ENCODE measurements at regions not wholly inside any gene's neighbourhood (a gene's known extent, or its start where the extent isn't known, plus 50 kb on each side); places are given as distances from the start of the nearest gene placed in this dataset.
A peak's percentile ranks its signal among the peaks of the same experiment; 100 is the strongest.

- no peak overlapping the region for H3K27ac ChIP-seq
- no peak for DNase-seq (ENCODE audit: low spot score)
- H3K4me3 ChIP-seq = no peak overlapping the region
- TF ChIP-seq, protein P1, sequence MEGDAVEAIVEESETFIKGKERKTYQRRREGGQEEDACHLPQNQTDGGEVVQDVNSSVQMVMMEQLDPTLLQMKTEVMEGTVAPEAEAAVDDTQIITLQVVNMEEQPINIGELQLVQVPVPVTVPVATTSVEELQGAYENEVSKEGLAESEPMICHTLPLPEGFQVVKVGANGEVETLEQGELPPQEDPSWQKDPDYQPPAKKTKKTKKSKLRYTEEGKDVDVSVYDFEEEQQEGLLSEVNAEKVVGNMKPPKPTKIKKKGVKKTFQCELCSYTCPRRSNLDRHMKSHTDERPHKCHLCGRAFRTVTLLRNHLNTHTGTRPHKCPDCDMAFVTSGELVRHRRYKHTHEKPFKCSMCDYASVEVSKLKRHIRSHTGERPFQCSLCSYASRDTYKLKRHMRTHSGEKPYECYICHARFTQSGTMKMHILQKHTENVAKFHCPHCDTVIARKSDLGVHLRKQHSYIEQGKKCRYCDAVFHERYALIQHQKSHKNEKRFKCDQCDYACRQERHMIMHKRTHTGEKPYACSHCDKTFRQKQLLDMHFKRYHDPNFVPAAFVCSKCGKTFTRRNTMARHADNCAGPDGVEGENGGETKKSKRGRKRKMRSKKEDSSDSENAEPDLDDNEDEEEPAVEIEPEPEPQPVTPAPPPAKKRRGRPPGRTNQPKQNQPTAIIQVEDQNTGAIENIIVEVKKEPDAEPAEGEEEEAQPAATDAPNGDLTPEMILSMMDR (IDR thresholded peaks at IDR 0.05) = no peak
These were observed 74.5 kb downstream of the ZIC5 start for GRCh38 chr13:99897076-99897440.

GRCh38 chr13:99896369-99897075, 75.0 kb downstream of the ZIC5 start:
- TF ChIP-seq, protein P1 (IDR thresholded peaks at IDR 0.05) = no peak
- Histone ChIP-seq H3K4me3 (peak overlapping the region; percentile 68), H3K27ac (no peak overlapping the region)
- no peak for DNase-seq (ENCODE audit: low spot score)

DNA sequence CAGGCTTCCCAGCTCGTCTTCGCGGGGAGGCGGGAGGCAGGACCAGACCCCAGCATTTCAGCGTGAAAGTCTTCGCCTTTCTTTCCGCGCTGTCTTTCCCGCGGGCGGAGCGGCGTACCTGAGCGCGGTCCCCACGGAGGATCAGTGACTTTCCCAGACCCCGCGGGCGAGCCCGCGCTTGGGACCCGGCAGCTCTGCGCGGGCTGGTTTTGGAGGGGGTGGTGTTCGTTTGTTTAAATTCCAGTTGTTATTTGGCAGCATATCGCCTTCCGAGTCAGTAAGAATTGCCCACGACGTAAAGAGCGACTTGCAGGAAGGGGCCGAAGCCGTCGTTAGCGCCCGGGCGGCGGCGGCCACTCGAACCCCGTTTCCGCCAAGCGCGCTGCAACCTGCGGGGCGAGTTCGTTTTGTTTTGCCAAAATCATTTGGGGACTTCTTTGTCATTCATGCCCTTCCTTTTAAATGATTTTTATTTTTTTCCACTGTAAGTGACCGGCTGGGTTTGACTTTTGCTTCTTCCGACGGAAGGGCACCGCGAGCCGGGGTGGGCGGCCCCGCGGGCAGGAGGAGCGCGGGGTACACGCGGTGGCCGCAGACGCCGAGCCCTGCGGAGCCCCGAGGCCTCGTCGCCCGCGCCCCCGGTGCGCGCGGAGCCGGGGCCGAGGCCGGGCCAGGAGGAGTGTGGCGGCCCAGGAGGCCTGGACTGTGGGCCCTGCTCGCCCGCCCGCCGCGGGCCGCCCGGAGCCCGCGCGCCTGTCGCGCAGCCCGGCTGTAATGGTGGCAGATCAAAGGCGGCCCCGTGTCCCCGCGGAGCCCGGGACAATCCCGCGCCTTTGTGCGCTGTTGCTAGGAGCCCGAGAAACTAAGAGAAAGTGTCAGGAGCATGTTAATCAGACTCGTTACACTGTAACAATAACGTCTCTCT, 75.9 kb downstream of the ZIC5 start:
- TF ChIP-seq, protein P1 (IDR thresholded peaks at IDR 0.05) = no peak

DNA sequence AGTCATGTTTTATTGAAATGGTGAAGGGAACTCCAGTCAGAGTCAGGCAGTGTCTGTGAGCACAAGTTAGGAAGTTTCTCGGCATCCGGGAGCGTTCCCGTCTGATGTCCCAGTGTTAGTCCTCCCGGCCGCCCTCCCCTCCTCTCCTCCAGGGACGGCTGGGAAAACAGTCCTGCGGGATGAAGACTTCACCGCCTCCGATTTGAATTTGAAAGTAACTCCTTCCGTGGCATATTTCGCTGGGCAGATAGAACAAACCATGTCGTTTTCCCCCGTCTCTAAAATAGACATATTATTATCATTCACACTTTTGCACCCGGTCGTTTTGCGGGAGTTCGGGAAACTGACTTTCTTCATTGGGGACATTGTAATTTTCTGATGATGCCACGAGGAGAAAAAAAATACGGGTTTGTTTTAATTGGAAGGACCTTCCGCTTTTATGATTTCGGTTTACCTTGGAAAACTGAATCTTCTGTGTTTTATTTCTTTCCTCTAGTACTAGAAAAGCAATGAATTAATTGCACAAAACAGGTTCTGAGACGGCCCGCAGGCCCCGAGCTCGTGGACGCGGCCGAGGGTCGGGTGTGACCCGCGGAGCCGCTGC, 76.6 kb downstream of the ZIC5 start:
- H3K27ac ChIP-seq = no peak overlapping the region
- DNase-seq (ENCODE audit: low spot score) = no peak
- TF ChIP-seq, protein P1 (IDR thresholded peaks at IDR 0.05) = no peak
- H3K4me3 ChIP-seq = peak overlapping the region; percentile 68

More for the DNA sequence above, 75.9 kb downstream of the ZIC5 start:
- DNase-seq (ENCODE audit: low spot score) = no peak
- H3K27ac ChIP-seq = no peak overlapping the region
- H3K4me3 ChIP-seq = peak overlapping the region; percentile 68

DNA sequence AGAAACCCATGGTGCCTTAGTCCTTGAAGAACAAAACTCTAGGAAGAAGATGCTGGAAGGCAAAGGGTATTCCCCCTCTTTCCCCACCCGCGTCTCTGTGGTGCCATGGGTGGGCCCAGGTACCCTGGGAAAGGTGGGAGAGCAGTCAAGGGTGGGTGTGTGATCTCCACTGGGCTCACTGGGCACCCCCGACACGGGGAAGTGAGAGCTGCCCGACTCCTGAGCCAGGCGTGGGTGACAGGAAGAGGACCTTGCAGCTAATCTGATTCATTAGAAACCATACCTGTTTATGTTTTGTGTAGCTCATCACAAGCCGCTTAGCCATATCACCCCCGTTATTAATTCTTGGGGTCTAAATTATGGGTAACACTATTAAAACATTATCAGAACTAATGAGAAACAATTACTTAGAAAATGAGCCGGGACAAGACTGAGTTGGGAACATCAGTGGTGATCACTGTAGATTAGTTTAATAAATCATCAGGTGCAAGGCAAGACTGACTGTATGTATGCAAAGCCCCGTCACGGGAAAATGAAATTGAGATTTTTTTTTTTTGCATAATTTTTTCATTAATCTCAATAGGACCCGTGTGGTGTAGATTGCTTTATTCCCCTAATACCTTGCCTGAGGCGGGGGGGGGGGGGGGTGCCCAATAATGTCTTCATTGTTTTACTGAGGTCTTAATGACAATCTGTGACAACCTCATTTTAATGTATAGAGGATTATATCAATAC, 77.3 kb downstream of the ZIC5 start:
- H3K4me3 ChIP-seq = peak overlapping the region; percentile 68
- TF ChIP-seq, protein P1 (IDR thresholded peaks at IDR 0.05) = no peak
- no peak for DNase-seq (ENCODE audit: low spot score)
- H3K27ac ChIP-seq = no peak overlapping the region

DNA sequence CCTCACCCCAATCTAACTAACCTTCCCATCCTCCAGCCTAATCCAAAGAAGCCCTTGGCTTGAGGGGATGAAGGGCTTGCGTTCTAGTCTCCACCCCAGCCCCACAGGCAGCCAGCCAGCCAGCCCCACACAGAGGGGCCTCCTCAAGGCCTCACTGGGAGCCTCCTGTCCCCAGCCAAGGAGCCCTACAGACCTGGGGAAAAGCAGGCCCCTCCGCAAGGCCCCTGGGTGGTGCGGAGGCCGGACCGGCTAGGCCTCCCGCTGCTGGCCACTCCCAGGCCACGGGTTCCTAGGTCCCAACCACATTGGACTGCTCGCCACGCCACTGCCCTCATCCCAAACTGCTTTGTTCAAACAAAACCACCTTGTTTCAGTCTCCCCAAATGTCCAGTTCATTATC, 78.0 kb downstream of the ZIC5 start:
- DNase-seq (ENCODE audit: low spot score) = no peak
- TF ChIP-seq, protein P1 (IDR thresholded peaks at IDR 0.05) = no peak
- Histone ChIP-seq H3K27ac (no peak overlapping the region), H3K4me3 (no peak overlapping the region)
